SU-DHL-6 (cell line): ENCODE measurements at regions not wholly inside any gene's neighbourhood (a gene's known extent, or its start where the extent isn't known, plus 50 kb on each side); places are given as distances from the start of the nearest gene placed in this dataset.

ENCODE experiments used
- H2AFZ ChIP-seq: fragments of 200-600 bp; sonication (generic); 2 replicates; pipeline ENCODE4 v1.6.1; 2014; ENCODE audit warnings: low read depth, mild to moderate bottlenecking, moderate library complexity, mixed read lengths, antibody characterized with exemption, low read length; ENCODE audit not compliant: severe bottlenecking
- H3F3A ChIP-seq: fragments of 200-600 bp; shearing (Covaris generic); 2 replicates; pipeline ENCODE4 v1.6.0; 2016; ENCODE audit warnings: antibody characterized with exemption, mild to moderate bottlenecking; ENCODE audit not compliant: insufficient read depth
- H3K27ac ChIP-seq: fragments of 200-600 bp; sonication (generic); 2 replicates; pipeline ENCODE4 v1.5.1; 2016; ENCODE audit warnings: low read depth, mild to moderate bottlenecking, low read length, moderate library complexity, mixed read lengths
- H3K27me3 ChIP-seq: fragments of 200-600 bp; sonication (generic), shearing (Covaris generic); 2 replicates; pipeline ENCODE4 v1.6.0; 2014; ENCODE audit warnings: mild to moderate bottlenecking, low read length
- H3K36me3 ChIP-seq: fragments of 200-600 bp; sonication (generic); 2 replicates; pipeline ENCODE4 v1.6.1; 2014; ENCODE audit warnings: mild to moderate bottlenecking, low read length, mixed read lengths
- H3K4me2 ChIP-seq: fragments of 300-600, 200-600 bp; shearing (Covaris generic), sonication (generic); 2 replicates; pipeline ENCODE4 v1.6.0; 2014; ENCODE audit warnings: low read length, low read depth, mild to moderate bottlenecking; ENCODE audit not compliant: poor library complexity, severe bottlenecking
- H3K4me3 ChIP-seq: fragments of 200-600 bp; sonication (generic); 2 replicates; pipeline ENCODE4 v1.5.1; 2014; ENCODE audit warnings: antibody characterized with exemption, low read length, mild to moderate bottlenecking, mixed read lengths; ENCODE audit not compliant: insufficient read depth, poor library complexity, severe bottlenecking
- H3K79me2 ChIP-seq: fragments of 200-600 bp; sonication (generic); 2 replicates; pipeline ENCODE4 v1.6.1; 2014; ENCODE audit warnings: mild to moderate bottlenecking, low read length, moderate library complexity; ENCODE audit not compliant: insufficient read depth
- H3K9ac ChIP-seq: fragments of 200-600 bp; sonication (generic); 2 replicates; pipeline ENCODE4 v1.7.0; 2014; ENCODE audit warnings: mild to moderate bottlenecking, low read length
- H3K9me2 ChIP-seq: fragments of 200-600 bp; sonication (generic); replicated peaks from 2 replicates; pipeline ENCODE4 v1.6.1; 2014; ENCODE audit warnings: low read length; ENCODE audit not compliant: insufficient read depth
- H3K9me3 ChIP-seq: fragments of 200-600 bp; sonication (generic); 2 replicates; pipeline ENCODE4 v1.6.1; 2014; ENCODE audit warnings: low read length, mixed read lengths; ENCODE audit not compliant: insufficient read depth
- H4K20me1 ChIP-seq: fragments of 200-600 bp; sonication (generic); 2 replicates; pipeline ENCODE4 v1.6.1; 2014; ENCODE audit warnings: low read depth, mild to moderate bottlenecking, antibody characterized with exemption, low read length, moderate library complexity, mixed read lengths
- EZH2phosphoT487 ChIP-seq: fragments of 200-600 bp; sonication (generic), shearing (Covaris generic); conservative IDR thresholded peaks from 2 replicates; pipeline ENCODE4 v1.6.1; 2018; ENCODE audit warnings: mild to moderate bottlenecking, antibody characterized with exemption, low read length, moderate library complexity, mixed read lengths
- TF ChIP-seq, protein P1 (sequence below): fragments of 200-600 bp; sonication (generic); IDR thresholded peaks from one replicate; pipeline ENCODE4 v1.5.1; 2017; ENCODE audit warnings: antibody characterized with exemption, mild to moderate bottlenecking, low read length, moderate library complexity; ENCODE audit not compliant: insufficient read depth, poor library complexity, severe bottlenecking

DNA sequence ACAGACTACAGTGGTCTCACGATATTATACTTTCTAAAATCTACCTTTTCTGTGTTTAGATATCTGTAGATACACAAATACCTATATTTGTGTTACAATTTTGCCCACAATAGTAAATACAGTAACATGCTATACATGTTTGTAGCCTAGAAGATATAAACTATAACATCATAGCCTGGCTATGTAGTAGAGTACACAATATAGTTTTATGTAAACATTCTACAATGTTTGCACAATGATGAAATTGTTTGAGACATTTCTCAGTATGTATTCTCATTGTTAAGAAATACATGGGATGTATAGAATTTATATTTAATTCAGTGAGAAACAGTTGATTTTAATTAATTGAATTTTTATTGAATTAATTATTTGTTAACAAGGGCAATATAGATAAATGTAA, 1367.0 kb downstream of the OTOL1 start:
- Histone ChIP-seq H3K9me2 (no peaks in the 10 kb centered on the region), H3K4me2 (no peak overlapping the region), H3K27me3 (no peaks in the 10 kb centered on the region), H3K36me3 (no peaks in the 10 kb centered on the region), H3F3A (no peaks in the 10 kb centered on the region; the same call in 1 of the 2 replicates), H3K27ac (no peak overlapping the region), H4K20me1 (no peaks in the 10 kb centered on the region), H3K9ac (no peak overlapping the region), H3K79me2 (no peaks in the 10 kb centered on the region), H3K4me3 (no peak overlapping the region), H3K9me3 (no peaks in the 10 kb centered on the region), H2AFZ (no peak overlapping the region)
- TF ChIP-seq, protein P1, sequence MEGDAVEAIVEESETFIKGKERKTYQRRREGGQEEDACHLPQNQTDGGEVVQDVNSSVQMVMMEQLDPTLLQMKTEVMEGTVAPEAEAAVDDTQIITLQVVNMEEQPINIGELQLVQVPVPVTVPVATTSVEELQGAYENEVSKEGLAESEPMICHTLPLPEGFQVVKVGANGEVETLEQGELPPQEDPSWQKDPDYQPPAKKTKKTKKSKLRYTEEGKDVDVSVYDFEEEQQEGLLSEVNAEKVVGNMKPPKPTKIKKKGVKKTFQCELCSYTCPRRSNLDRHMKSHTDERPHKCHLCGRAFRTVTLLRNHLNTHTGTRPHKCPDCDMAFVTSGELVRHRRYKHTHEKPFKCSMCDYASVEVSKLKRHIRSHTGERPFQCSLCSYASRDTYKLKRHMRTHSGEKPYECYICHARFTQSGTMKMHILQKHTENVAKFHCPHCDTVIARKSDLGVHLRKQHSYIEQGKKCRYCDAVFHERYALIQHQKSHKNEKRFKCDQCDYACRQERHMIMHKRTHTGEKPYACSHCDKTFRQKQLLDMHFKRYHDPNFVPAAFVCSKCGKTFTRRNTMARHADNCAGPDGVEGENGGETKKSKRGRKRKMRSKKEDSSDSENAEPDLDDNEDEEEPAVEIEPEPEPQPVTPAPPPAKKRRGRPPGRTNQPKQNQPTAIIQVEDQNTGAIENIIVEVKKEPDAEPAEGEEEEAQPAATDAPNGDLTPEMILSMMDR = no peak
- TF ChIP-seq EZH2phosphoT487 = no peak

DNA sequence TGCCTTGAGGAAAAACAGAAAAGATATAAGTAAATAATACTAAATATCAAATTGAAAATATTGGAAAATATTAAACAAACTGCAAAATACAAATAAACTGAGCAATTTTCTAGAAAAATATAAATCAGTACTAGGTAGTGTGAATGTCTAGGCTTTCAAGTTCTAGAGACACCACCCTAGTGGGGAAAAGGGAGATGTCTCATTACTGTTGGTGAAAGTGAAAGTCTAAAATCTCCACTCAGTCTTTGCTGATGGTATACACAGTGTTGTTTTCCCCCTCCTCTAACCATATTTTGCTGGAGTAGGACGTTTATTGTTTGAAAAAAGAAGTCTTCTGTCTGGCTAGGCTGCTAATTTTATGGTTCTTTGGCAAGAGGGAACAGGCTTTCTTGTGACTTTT, 1368.9 kb downstream of the OTOL1 start:
- H3K4me2 ChIP-seq = peak overlapping the region; percentile 56
- H3K79me2 ChIP-seq = no peaks in the 10 kb centered on the region
- no peaks in the 10 kb centered on the region for H3K9me2 ChIP-seq
- no peaks in the 10 kb centered on the region for H3F3A ChIP-seq
- H2AFZ ChIP-seq = peak overlapping the region; percentile 94
- H3K36me3 ChIP-seq = no peaks in the 10 kb centered on the region
- no peak for TF ChIP-seq EZH2phosphoT487
- TF ChIP-seq, protein P1 = no peak
- H3K27me3 ChIP-seq = no peaks in the 10 kb centered on the region
- no peaks in the 10 kb centered on the region for H4K20me1 ChIP-seq
- H3K4me3 ChIP-seq = peak overlapping the region; percentile 24
- peak overlapping the region; percentile 29; the same call in 1 of the 2 replicates for H3K9ac ChIP-seq
- H3K27ac ChIP-seq = no peak overlapping the region
- no peaks in the 10 kb centered on the region for H3K9me3 ChIP-seq

DNA sequence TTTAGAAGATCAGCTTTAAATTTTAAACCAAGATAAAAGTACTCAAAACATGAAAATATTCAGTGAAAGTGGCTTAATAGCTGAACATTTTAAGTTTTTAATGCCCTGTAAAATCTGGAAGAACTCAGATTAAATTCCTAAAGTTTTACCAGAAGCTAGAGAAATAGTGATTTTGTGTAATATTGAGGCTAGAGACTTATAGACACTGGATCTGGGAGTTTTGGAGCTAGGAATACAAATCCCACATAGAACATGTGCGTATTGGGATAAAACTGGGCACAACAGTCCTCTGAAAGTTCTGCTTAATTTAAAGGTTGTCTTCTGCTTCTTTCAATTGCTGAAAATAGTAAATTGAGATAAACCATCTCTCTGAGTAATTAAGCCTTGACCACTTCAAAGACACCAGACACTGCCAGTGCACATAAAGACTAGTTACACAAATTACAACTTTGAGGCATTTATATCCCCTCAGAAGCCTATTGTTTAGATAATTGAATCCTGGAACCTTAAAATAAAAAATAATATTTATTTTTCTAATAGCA, 1382.5 kb downstream of the OTOL1 start:
- H3K79me2 ChIP-seq = no peaks in the 10 kb centered on the region
- H3F3A ChIP-seq = no peaks in the 10 kb centered on the region
- H4K20me1 ChIP-seq = no peaks in the 10 kb centered on the region
- no peak overlapping the region for H3K4me2 ChIP-seq
- H3K27me3 ChIP-seq = no peaks in the 10 kb centered on the region
- H2AFZ ChIP-seq = no peak overlapping the region
- no peaks in the 10 kb centered on the region for H3K9me3 ChIP-seq
- TF ChIP-seq, protein P1 = no peak
- TF ChIP-seq EZH2phosphoT487 = no peak
- no peaks in the 10 kb centered on the region for H3K9me2 ChIP-seq
- H3K36me3 ChIP-seq = no peaks in the 10 kb centered on the region
- H3K27ac ChIP-seq = no peak overlapping the region
- H3K4me3 ChIP-seq = no peak overlapping the region
- no peak overlapping the region for H3K9ac ChIP-seq
